AG08396 (cell line): ENCODE measurements at regions not wholly inside any gene's neighbourhood (a gene's known extent, or its start where the extent isn't known, plus 50 kb on each side); places are given as distances from the start of the nearest gene placed in this dataset.
A peak's percentile ranks its signal among the peaks of the same experiment; 100 is the strongest.
"Not testable (repeated sequence)": the region's sequence is repeated elsewhere in the genome, so short reads cannot be mapped to it uniquely, and the experiment has no call there.

Source experiments
- DNase-seq: peaks from one replicate; pipeline ENCODE4 v3.0.0; 2012; ENCODE audit warnings: low spot score, mixed read lengths

- no peak for DNase-seq
Measured at GRCh38 chr10:22158426-22158825, 59.4 kb downstream of the EBLN1 start.

DNA sequence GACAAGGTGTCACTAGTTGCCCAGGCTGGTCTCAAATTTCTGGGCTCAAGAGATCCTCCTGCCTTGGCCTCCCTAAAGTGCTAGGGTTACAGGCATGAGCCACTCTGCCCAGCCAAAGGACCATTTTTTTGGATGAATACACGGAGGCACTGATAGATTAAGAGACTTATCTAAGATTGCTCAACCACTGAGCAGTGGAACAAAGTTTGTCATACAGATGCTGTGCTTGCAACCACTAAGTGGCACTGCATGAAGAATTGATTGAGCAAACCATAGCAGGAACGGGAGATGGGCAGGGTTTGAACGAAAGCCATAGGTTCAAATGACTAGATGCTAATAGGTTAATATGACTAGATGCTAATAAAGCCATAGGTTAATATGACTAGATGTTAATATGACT is 61.1 kb downstream of the EBLN1 start:
- no peak for DNase-seq

DNA sequence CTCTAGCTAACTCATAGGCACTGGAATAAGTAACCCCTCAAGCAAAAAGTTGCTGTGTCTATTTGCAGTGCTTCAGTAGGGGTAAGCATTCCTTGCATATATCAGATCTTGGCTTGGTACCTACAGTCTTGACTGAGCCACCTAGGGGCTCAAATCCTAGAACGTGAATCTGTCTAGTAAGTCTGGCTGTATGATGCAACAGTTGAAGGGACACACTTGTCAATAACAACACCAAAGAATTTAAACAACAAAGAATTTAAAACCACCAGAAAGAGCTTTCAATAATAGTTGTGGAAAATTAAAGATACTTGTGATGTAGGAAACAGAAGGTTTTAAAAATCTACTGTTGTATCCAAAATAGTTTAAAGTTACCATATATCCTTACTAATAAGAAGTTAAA is 65.4 kb downstream of the EBLN1 start:
- DNase-seq, result no peak

DNA sequence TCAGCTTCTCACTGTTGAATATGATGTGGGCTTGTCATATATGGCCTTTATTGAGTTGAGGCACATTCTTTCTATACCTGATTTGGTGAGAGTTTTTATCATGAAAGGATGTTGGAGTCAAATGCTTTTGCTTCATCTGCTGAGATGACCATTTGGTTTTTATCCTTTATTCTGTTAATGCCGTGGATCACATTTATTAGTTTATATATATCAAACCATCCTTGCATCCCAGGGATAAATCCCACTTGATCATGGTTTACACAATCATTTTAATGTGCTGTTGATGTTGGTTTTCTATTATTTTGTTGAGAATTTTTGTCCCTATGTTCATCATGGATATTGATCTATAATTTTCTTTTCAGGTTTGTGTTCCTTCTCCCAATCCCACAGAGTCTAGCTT is 67.0 kb downstream of the EBLN1 start:
- DNase-seq, result no peak

GRCh38 chr10:22148961-22149360 is 68.9 kb downstream of the EBLN1 start:
- no peak for DNase-seq

- DNase-seq, result not testable (repeated sequence)
Measured at GRCh38 chr10:22145873-22146272, 71.9 kb downstream of the EBLN1 start.

DNA sequence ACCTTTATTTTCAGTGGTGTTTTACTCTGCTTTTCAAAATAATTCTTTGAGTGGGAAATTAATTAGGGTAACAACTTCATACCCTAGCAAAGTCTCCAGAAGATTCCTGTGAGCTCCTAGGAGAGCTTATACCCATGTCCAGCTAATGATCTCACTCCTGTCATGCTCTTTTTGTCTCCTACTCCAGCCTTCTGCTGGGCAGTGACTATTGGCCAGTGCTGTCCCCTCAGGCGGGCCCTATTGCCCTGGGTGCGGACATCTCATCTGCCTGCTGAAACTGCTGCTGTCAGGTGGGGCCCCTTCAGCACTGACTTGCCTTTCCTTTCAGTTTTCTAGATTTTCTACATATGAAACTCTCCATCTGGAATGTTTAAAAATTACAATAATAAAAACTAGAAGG is 80.3 kb downstream of the EBLN1 start:
- no peak for DNase-seq

DNA sequence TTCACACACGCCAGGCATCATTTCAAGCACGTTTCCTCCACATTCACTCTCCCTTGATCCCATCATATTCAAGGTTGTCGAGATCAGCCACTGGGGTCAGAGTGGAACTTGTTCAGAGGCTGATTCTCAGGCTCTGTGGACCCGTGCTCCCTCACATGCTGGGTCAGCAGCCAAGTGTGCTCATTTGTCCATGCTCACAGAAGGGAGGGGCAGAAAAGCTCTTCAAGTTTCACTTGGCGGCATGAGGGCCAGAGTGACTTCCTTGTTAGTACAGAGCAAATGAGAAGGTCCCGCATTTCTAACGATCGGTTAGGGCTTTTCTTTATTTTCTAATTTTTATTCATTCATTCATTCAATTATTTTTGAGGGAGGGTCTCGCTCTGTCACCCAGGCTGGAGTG is 82.2 kb downstream of the EBLN1 start:
- no peak for DNase-seq

GRCh38 chr10:22133749-22134624 is 83.8 kb downstream of the EBLN1 start:
- DNase-seq, result no peak

- not testable (repeated sequence) for DNase-seq
Measured at GRCh38 chr10:22130824-22131223, 87.0 kb downstream of the EBLN1 start.

- DNase-seq, result not testable (repeated sequence)
Measured at GRCh38 chr10:22129612-22130011, 88.2 kb downstream of the EBLN1 start.

DNA sequence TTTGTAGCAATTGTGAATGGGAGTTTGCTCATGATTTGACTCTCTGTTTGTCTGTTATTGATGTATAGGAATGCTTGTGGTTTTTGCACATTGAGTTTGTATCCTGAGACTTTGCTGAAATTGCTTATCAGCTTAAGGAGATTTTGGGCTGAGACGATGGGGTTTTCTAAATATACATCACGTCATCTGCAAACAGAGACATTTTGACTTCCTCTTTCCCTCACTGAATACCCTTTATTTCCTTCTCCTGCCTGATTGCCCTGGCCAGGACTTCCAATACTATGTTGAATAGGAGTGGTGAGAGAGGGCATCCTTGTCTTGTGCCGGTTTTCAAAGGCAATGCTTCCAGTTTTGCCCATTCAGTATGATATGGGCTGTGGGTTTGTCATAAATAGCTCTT is 96.6 kb downstream of the EBLN1 start:
- not testable (repeated sequence) for DNase-seq

DNA sequence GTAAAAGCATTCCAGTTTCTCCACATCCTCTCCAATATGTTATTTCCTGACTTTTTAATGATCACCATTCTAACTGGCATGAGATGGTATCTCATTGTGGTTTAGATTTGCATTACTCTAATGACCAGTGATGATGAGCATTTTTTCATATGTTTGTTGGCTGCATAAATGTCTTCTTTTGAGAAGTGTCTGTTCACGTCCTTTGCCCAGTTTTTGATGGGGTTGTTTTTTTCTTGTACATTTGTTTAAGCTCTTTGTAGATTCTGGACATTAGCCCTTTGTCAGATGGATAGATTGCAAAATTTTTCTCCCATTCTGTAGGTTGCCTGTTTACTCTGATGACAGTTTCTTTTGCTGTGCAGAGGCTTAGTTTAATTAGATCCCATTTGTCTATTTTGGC is 97.7 kb downstream of the EBLN1 start:
- not testable (repeated sequence) for DNase-seq

GRCh38 chr10:22119575-22119974 is 98.2 kb downstream of the EBLN1 start:
- DNase-seq, result not testable (repeated sequence)

DNA sequence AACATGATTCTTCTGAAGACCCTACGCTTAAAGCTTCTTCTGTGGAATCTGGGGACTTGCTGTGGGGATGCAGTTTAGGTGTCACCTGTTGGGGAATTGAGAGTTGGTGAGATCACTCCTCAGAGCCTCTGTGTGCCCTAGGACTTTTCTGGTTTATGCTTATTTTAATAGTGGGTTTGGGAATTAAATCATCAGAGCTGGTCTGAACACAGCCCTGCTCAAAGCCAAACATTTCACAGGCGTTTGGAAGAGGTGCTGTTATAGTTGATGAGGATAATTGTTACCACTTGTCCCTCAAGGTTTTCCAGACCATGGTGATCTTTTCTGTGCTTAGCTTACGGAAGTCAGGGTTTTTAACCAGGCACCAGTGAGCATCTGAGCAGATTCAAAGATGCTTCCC is 106.1 kb downstream of the EBLN1 start:
- no peak for DNase-seq

DNA sequence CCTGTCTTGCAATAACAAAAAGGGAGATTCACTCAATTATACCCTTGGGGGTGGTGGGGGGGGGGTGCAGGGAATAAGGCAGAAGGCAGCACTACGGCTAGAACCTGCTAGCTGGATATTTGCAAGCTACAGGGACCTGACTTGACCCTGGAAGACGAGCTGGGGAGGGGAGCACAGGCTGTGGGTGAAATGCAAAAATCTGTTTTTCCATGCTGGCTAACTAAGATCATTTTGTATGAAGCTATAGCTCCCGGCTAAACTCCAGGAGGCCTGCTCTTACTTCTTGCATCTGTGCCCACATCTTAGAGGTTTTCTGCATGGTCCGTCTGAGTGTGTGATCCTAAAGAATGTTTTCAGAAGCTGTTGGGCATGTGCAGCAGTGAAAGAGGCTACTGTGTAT is 106.6 kb downstream of the EBLN1 start:
- no peak for DNase-seq

GRCh38 chr10:22110761-22111160 is 107.1 kb downstream of the EBLN1 start:
- DNase-seq, result no peak

DNA sequence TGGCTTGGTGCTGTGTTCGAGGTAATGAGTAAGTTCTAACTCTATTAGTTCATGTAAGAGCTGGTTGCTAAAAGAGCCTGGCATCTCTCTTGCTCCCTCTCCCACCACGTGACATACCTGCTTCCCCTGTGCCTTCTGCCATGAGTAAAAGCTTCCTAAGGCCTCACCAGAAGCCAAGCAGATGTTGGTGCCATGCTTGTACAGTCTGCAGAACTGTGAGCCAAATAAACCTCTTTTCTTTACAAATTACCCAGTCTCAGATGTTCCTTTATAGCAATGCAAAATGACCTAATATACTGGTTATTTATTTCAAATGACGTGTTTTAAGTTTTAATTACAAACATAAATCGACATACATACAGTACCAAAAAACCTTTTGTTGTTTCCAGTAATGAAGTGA is 101.7 kb upstream of the DNAJC1 start:
- DNase-seq, result no peak

DNA sequence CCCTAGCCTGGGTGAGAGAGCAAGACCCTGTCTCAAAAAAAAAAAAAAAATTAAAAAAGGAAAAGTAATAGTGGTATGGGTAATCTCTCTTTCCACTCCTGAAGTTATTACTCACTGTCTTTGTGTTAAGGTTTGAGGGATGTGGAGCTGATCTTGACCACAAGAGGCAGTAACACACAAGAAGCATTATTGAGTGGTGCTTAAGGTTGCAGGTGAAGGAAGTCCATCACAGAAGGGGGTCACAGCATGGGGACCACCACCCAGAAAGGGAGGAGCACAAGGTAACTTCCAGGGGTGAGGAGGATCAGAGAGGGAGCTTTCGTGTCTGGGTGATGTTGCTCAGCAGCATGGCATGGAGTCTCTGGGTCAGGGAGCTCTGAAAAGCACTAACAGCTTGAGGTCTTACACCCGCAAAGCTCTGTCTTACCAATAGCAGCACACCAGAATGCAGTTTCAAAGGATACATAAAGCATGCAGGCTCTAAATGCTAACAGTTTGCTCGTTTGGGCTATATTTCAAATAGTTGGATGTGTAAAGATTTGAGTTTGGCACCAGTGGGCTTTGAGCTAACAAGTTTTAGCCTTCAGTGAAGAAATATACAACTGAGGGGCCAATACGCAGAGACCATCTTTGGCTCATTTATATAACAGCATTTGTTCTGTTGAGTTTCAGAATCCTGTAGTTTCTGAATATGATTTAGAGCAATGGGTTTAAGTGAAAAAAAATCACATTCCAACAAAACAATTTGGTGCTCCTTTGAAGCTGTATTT is 100.4 kb upstream of the DNAJC1 start:
- no peak for DNase-seq

DNA sequence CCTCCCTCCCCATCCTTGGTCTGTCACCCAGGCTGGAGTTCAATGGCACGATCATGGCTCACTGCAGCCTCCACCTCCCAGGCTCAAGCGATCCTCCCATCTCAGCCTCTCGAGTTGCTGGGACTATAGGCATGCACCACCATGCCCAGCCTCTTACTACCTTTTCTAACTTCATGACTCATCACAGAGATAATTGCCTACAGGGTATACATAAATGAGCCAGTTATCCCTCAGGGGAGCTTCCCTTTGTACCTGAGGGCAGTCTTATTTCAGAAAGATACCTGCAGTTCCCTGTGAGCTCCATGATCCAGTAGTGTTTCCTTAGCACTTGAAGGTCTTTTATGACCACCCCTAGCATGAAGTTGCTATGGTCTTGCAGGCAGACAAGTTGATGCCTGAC is 94.2 kb upstream of the DNAJC1 start:
- no peak for DNase-seq

GRCh38 chr10:22091260-22091659 is 87.7 kb upstream of the DNAJC1 start:
- not testable (repeated sequence) for DNase-seq

DNA sequence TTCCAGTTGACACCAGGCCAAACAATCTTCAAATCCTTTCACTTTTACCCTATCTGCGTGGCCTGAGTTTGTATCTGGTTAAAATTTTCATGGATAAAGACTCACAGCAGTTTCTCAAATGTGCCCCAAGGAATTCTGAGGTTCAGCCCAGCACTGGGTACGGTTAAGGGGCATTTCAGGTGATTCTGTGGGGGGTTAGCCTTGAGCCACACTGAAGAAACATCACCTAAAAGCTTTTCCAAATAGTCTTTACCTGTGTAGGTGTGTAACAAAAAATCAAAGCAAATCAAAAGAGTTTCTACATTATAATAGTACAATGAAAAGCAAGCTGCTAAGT is 83.8 kb upstream of the DNAJC1 start:
- no peak for DNase-seq

DNA sequence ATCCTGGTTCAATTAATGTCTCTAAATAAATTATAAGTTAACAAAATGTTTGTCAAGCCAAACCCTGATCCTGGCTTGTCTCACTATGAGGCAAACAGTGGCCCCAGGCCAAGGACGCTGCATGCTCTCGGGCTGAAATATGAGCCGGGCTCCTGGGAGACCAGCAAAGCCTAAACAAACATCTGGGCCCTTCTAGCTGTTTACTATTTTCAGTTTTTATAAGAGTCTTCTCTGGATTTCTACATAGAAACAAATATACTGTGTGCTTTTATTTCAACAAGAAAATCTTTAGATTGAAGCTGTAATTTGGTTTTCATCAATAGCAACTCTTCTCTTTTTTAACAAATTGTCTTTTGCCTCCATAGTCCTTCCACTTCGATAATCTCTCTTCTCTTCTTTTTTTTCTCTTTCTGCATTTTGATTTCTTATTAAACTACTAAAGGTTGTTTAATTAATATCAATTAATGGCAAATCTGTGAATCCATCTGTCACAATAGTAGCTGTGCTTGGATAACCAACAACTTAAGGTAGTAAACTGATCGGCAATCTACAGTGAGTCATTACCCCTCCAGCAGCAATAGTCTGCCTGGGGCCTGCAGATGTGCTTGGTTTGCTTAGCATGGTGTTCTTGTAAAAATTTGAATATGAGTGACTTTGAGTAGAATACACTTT is 83.3 kb upstream of the DNAJC1 start:
- DNase-seq, result peak; percentile 65
